ENCODE measurements at regions not wholly inside any gene's neighbourhood (a gene's known extent, or its start where the extent isn't known, plus 50 kb on each side); places are given as distances from the start of the nearest gene placed in this dataset.

- TF ChIP-seq POLR2A (IDR thresholded peaks at IDR 0.05) (no peak), EP300 (IDR thresholded peaks at IDR 0.05) (no peak)
- TF ChIP-seq, protein P1, sequence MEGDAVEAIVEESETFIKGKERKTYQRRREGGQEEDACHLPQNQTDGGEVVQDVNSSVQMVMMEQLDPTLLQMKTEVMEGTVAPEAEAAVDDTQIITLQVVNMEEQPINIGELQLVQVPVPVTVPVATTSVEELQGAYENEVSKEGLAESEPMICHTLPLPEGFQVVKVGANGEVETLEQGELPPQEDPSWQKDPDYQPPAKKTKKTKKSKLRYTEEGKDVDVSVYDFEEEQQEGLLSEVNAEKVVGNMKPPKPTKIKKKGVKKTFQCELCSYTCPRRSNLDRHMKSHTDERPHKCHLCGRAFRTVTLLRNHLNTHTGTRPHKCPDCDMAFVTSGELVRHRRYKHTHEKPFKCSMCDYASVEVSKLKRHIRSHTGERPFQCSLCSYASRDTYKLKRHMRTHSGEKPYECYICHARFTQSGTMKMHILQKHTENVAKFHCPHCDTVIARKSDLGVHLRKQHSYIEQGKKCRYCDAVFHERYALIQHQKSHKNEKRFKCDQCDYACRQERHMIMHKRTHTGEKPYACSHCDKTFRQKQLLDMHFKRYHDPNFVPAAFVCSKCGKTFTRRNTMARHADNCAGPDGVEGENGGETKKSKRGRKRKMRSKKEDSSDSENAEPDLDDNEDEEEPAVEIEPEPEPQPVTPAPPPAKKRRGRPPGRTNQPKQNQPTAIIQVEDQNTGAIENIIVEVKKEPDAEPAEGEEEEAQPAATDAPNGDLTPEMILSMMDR (IDR thresholded peaks at IDR 0.05): no peak
Observed at GRCh38 chr3:148319161-148319915, 378.4 kb upstream of the AGTR1 start.
